ENCODE measurements at regions not wholly inside any gene's neighbourhood (a gene's known extent, or its start where the extent isn't known, plus 50 kb on each side); places are given as distances from the start of the nearest gene placed in this dataset.

DNA sequence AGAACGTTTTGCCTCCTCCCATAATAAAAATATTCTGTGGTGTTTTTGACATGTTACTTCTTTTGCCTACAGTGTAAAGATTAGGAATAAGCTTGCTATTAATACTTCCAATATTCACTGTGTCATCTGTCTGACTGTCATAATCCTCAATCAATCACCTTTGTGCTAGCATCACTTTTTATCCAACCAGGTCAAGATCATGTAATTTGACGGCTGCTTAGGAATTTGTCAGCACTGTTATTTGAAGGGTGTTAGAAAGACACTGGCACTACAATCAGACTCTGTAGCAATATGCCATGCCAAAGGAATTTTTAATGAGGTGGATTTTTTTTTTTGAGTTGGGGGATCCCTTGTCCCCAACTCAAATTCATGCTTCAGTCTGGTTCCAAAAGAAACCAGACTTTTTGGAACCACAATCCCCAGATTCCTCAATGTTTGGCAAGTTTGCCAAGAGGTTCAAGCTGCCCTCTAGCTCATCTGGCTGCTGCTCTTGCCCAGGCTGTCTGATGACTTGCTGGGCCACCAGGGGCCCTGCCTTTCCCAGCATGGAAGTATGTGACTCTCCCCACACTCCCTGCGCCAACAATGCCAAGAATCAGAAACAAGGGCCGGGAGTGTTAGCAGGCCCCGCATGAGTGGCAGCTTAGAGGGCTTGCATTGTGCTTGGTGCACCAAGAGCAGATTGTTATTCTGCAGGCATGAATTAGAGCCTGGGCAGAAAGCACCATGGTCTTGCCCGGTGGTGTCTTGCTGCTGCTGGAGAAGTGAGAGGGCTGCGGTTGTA is 58.6 kb upstream of the TSC22D2 start:
- Histone ChIP-seq H3K4me1 (peaks cover 0 to 41% (median 33%) of the 10 kb centered on the region in 4 donors), H3K36me3 (no peaks in the 10 kb centered on the region), H3K4me3 (no peak overlapping the region), H3K27me3 (no peaks in the 10 kb centered on the region), H3K9me3 (no peaks in the 10 kb centered on the region), H3K27ac (peak overlapping the region; percentile 53 to 59)
- TF ChIP-seq, protein P1, sequence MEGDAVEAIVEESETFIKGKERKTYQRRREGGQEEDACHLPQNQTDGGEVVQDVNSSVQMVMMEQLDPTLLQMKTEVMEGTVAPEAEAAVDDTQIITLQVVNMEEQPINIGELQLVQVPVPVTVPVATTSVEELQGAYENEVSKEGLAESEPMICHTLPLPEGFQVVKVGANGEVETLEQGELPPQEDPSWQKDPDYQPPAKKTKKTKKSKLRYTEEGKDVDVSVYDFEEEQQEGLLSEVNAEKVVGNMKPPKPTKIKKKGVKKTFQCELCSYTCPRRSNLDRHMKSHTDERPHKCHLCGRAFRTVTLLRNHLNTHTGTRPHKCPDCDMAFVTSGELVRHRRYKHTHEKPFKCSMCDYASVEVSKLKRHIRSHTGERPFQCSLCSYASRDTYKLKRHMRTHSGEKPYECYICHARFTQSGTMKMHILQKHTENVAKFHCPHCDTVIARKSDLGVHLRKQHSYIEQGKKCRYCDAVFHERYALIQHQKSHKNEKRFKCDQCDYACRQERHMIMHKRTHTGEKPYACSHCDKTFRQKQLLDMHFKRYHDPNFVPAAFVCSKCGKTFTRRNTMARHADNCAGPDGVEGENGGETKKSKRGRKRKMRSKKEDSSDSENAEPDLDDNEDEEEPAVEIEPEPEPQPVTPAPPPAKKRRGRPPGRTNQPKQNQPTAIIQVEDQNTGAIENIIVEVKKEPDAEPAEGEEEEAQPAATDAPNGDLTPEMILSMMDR (IDR thresholded peaks at IDR 0.05), result no peak
- DNase-seq, result peak in 1 of 2 donors; percentile 78
- intact Hi-C loops (cut with DNase I; ENCODE audit: low total_unique reads), result loop anchor here (10.0 kb wide), 1 partner anchor 95 kb away; no protein-coding TSS in a partner anchor

DNA sequence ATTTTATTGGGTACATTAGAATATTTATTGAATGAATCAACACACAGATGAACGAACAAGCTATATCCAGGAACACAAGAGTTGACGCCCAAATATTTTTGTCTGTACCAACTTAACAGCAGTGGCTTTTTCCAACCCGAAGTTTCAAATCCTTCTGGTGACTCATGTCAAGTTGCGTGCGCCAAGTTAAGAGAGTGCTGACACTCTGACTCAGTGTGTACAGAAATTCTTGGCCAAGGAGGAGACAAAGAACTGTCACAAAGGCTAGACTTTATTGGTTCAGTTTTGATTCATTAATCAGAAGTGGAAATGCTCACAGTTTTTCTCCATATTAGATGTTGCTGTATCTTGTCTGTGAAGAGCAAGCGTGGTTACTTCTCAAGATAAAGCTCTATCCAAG is 59.6 kb upstream of the TSC22D2 start:
- TF ChIP-seq, protein P1 (IDR thresholded peaks at IDR 0.05), result no peak
- H3K27ac ChIP-seq, result peak overlapping the region; percentile 53 to 67
- no peak overlapping the region for H3K4me3 ChIP-seq
- H3K27me3 ChIP-seq, result no peaks in the 10 kb centered on the region
- intact Hi-C loops (cut with DNase I; ENCODE audit: low total_unique reads), result loop anchor here (10.0 kb wide), 1 partner anchor 94 kb away; no protein-coding TSS in a partner anchor
- DNase-seq, result no peak
- no peaks in the 10 kb centered on the region for H3K36me3 ChIP-seq
- peaks cover 0 to 41% (median 33%) of the 10 kb centered on the region in 4 donors for H3K4me1 ChIP-seq
- no peaks in the 10 kb centered on the region for H3K9me3 ChIP-seq

DNA sequence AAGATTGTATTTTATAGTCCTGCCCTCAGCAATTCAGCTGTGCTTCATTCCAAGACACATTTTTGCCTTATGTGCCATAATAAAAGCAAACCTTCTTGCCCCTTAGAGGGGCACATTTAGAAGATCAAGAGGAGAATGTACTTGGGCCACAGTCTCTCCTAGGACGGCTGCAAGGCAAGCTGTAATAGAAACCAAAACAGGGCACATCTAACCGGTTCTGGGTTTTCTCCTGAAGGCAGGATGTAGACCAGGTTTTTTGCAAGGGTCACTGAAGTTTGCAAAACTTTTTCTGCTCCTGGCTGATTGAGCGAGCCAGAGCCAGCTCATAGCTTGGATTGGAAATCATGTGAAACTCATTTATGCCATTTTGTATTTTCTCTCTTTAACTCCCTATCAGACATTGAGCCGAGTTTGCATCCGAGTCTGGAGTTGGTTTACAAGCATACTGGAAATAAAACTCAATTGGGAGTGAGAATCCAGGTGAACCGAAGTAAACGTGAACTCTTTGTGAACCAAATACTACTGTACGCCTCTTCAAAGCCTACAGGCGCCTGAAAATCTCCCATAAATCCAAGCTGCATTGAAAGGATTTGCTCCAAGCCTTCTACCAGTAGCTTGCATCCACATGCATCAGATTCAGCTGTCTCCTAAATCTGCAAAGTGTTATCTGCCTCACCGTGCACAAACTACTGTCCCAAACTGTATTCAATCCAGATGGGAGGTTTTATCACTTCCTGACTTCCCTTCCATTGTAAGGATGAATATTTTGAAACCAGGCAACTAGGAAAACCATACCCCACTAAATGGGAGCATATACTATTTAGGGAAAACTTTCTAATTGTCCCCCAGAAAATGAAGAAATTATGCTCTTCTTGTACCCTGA is 60.9 kb upstream of the TSC22D2 start:
- TF ChIP-seq, protein P1 (IDR thresholded peaks at IDR 0.05), result no peak
- H3K9me3 ChIP-seq, result no peaks in the 10 kb centered on the region
- peak overlapping the region; percentile 42 to 67 for H3K27ac ChIP-seq
- intact Hi-C loops (cut with DNase I; ENCODE audit: low total_unique reads), result loop anchor here (10.0 kb wide), 1 partner anchor 92 kb away; no protein-coding TSS in a partner anchor
- DNase-seq, result no peak
- H3K27me3 ChIP-seq, result no peaks in the 10 kb centered on the region
- H3K36me3 ChIP-seq, result no peaks in the 10 kb centered on the region
- H3K4me3 ChIP-seq, result no peak overlapping the region
- H3K4me1 ChIP-seq, result peaks cover 0 to 41% (median 33%) of the 10 kb centered on the region in 4 donors

- DNase-seq, result no peak
- H3K4me3 ChIP-seq, result no peak overlapping the region
- H3K27ac ChIP-seq, result peak overlapping the region; percentile 42 to 67
- H3K36me3 ChIP-seq, result no peaks in the 10 kb centered on the region
- no peaks in the 10 kb centered on the region for H3K27me3 ChIP-seq
- TF ChIP-seq, protein P1 (IDR thresholded peaks at IDR 0.05), result no peak
- intact Hi-C loops (cut with DNase I; ENCODE audit: low total_unique reads), result loop anchor here (10.0 kb wide), 1 partner anchor 91 kb away; no protein-coding TSS in a partner anchor
- no peaks in the 10 kb centered on the region for H3K9me3 ChIP-seq
- peaks cover 0 to 41% (median 33%) of the 10 kb centered on the region in 4 donors for H3K4me1 ChIP-seq
These were observed 61.8 kb upstream of the TSC22D2 start for GRCh38 chr3:150346266-150346665.

GRCh38 chr3:150345021-150345538 is 63.0 kb upstream of the TSC22D2 start:
- no peak overlapping the region for H3K27ac ChIP-seq
- no peak for DNase-seq
- H3K36me3 ChIP-seq, result no peaks in the 10 kb centered on the region
- no peaks in the 10 kb centered on the region for H3K27me3 ChIP-seq
- H3K9me3 ChIP-seq, result no peaks in the 10 kb centered on the region
- no peak overlapping the region for H3K4me3 ChIP-seq
- peaks cover 0 to 39% (median 32%) of the 10 kb centered on the region in 4 donors for H3K4me1 ChIP-seq
- intact Hi-C loops (cut with DNase I; ENCODE audit: low total_unique reads), result loop anchor here (10.0 kb wide), 1 partner anchor 90 kb away; no protein-coding TSS in a partner anchor
- TF ChIP-seq, protein P1 (IDR thresholded peaks at IDR 0.05), result no peak
